Kidney (tissue), 13 donors: ENCODE measurements at regions not wholly inside any gene's neighbourhood (a gene's known extent, or its start where the extent isn't known, plus 50 kb on each side); places are given as distances from the start of the nearest gene placed in this dataset.

Source experiments
- DNase-seq, 5 donors: peaks; one replicate each; pipeline ENCODE4 v3.0.0-alpha.2; 2013 to 2020
- FAIRE-seq: peaks from 2 replicates; lab custom pipeline; 2012; peaks lifted over from hg19 to GRCh38; lab: Jason Lieb, UNC
- H3K27ac ChIP-seq, 2 donors: one replicate each; pipeline ENCODE4 v1.7.0; 2013; ENCODE audit warnings: low read depth in 2 of 2, low read length in 2 of 2, inconsistent platforms in 1 of 2
- H3K27me3 ChIP-seq: one replicate; pipeline ENCODE4 v1.7.1; 2013; ENCODE audit warnings: low read length, inconsistent platforms; ENCODE audit not compliant: control insufficient read depth, insufficient read depth
- H3K36me3 ChIP-seq, 3 donors: one replicate each; pipeline versions ENCODE4 v1.7.0 to v1.7.1; 2013; ENCODE audit warnings: low read length in 3 of 3, control low read depth in 1 of 3, inconsistent platforms in 1 of 3; ENCODE audit not compliant: insufficient read depth in 3 of 3, control insufficient read depth in 2 of 3
- H3K4me1 ChIP-seq, 3 donors: one replicate each; pipeline versions ENCODE4 v1.7.0 to v1.7.1; 2013; ENCODE audit warnings: low read length in 3 of 3, inconsistent platforms in 1 of 3, low read depth in 1 of 3; ENCODE audit not compliant: control insufficient read depth in 2 of 3, insufficient read depth in 2 of 3
- H3K4me3 ChIP-seq, 3 donors: one replicate each; pipeline versions ENCODE4 v1.7.0 to v1.8.1; 2013; ENCODE audit warnings: low read length in 3 of 3, control low read depth in 1 of 3, inconsistent platforms in 1 of 3
- H3K9ac ChIP-seq, 3 donors: one replicate each; pipeline versions ENCODE4 v1.7.0 to v1.7.1; 2013; ENCODE audit warnings: low read length in 3 of 3, control low read depth in 1 of 3, inconsistent platforms in 1 of 3
- H3K9me3 ChIP-seq, 3 donors: one replicate each; pipeline versions ENCODE4 v1.7.0 to v1.7.1; 2013; ENCODE audit warnings: low read length in 3 of 3, control low read depth in 1 of 3, inconsistent platforms in 1 of 3; ENCODE audit not compliant: control insufficient read depth in 2 of 3, insufficient read depth in 1 of 3
- CTCF ChIP-seq: IDR thresholded peaks from 3 replicates; pipeline ENCODE4 v1.5.1; 2012; ENCODE audit warnings: mild to moderate bottlenecking, moderate library complexity, borderline replicate concordance; ENCODE audit not compliant: insufficient read depth; ENCODE audit errors: extremely low read depth
- intact Hi-C: fragments of 100-400 bp; cut with DNase I; formaldehyde crosslinking; loops from one replicate; pipeline ENCODE4 v1.11.1; 2022
- donor health status: control.
- donor health status: control.
- donor health status: control.
- donor health status: control.
- donor health status: control.
- donor health status: DM: yes; HTN: yes; CAD: no.
- donor health status: Normal renal cell carcinoma (clear cell type).

- FAIRE-seq (no peak), DNase-seq (peak in 2 of 5 donors; percentile 43 to 48)
- Histone ChIP-seq H3K36me3 (no peaks in the 10 kb centered on the region), H3K27ac (no peak overlapping the region), H3K4me1 (no peaks in the 10 kb centered on the region), H3K9ac (no peak overlapping the region), H3K9me3 (peaks cover 0 to 7% (median 2%) of the 10 kb centered on the region in 3 donors), H3K27me3 (no peaks in the 10 kb centered on the region), H3K4me3 (no peak overlapping the region)
- TF ChIP-seq CTCF = no peak
- intact Hi-C loops = no loop called here
Observed at GRCh38 chr7:24227068-24227467, 56.9 kb upstream of the NPY start.

- DNase-seq = peak in 1 of 5 donors; percentile 43
- no peak overlapping the region for H3K4me3 ChIP-seq
- intact Hi-C loops = no loop called here
- H3K9me3 ChIP-seq = peaks cover 0 to 7% (median 2%) of the 10 kb centered on the region in 3 donors
- H3K27ac ChIP-seq = no peak overlapping the region
- no peaks in the 10 kb centered on the region for H3K4me1 ChIP-seq
- no peak overlapping the region for H3K9ac ChIP-seq
- no peaks in the 10 kb centered on the region for H3K27me3 ChIP-seq
- H3K36me3 ChIP-seq = no peaks in the 10 kb centered on the region
- no peak for TF ChIP-seq CTCF
- no peak for FAIRE-seq
Observed at GRCh38 chr7:24227603-24228359, 56.2 kb upstream of the NPY start.

GRCh38 chr7:24229481-24230226 is 54.3 kb upstream of the NPY start:
- intact Hi-C loops = no loop called here
- Histone ChIP-seq H3K36me3 (no peaks in the 10 kb centered on the region), H3K9ac (no peak overlapping the region), H3K4me3 (no peak overlapping the region), H3K27ac (no peak overlapping the region), H3K27me3 (no peaks in the 10 kb centered on the region), H3K4me1 (no peaks in the 10 kb centered on the region), H3K9me3 (no peaks in the 10 kb centered on the region)
- no peak for FAIRE-seq
- no peak for TF ChIP-seq CTCF
- no peak for DNase-seq
